Heart left ventricle (tissue), 16 donors: ENCODE measurements at regions not wholly inside any gene's neighbourhood (a gene's known extent, or its start where the extent isn't known, plus 50 kb on each side); places are given as distances from the start of the nearest gene placed in this dataset.

Experiments used
- ATAC-seq, 4 donors: fragments of 200-7000 bp; cut with Tn5 transposase; one replicate each; pipeline ENCODE4 v1.9.1; 2020 to 2022; ENCODE audit warnings: moderate library complexity in 4 of 4, mild to moderate bottlenecking in 3 of 4, moderate number of reproducible peaks in 1 of 4
- DNase-seq, 5 donors: peaks; one replicate each; pipeline ENCODE4 v3.0.0-alpha.2; 2020
- H3K27ac ChIP-seq, 12 donors: fragments of 200-600 bp; sonication (generic) in 4 of 12; one replicate each; pipeline versions ENCODE4 v1.5.0 to v1.8.0; 2016 to 2022; ENCODE audit warnings: mild to moderate bottlenecking in 2 of 12
- H3K27me3 ChIP-seq, 9 donors: fragments of 200-600 bp; sonication (generic) in 2 of 9; one replicate each; pipeline versions ENCODE4 v1.5.1 to v1.8.0; 2016 to 2022; ENCODE audit warnings: mild to moderate bottlenecking in 3 of 9
- H3K36me3 ChIP-seq, 9 donors: fragments of 200-600 bp; sonication (generic) in 2 of 9; one replicate each; pipeline versions ENCODE4 v1.5.0 to v1.8.0; 2018 to 2022; ENCODE audit warnings: mild to moderate bottlenecking in 2 of 9
- H3K4me1 ChIP-seq, 12 donors: fragments of 200-600 bp; sonication (generic) in 4 of 12; one replicate each; pipeline versions ENCODE4 v1.5.0 to v1.8.0; 2016 to 2022; ENCODE audit warnings: mild to moderate bottlenecking in 3 of 12
- H3K4me3 ChIP-seq, 12 donors: fragments of 200-600 bp; sonication (generic) in 4 of 12; one replicate each; pipeline versions ENCODE4 v1.5.0 to v1.8.0; 2017 to 2022; ENCODE audit warnings: mild to moderate bottlenecking in 9 of 12, moderate library complexity in 4 of 12
- H3K9me3 ChIP-seq, 12 donors: fragments of 200-600 bp; sonication (generic) in 4 of 12; one replicate each; pipeline versions ENCODE4 v1.5.0 to v1.8.0; 2016 to 2022; ENCODE audit warnings: mild to moderate bottlenecking in 1 of 12
- CTCF ChIP-seq, 12 donors: fragments of 200-600 bp; sonication (generic) in 4 of 12; IDR thresholded peaks; one replicate each; pipeline versions ENCODE4 v1.5.0 to v1.8.0; 2018 to 2022; ENCODE audit warnings: antibody characterized with exemption in 12 of 12, mild to moderate bottlenecking in 5 of 12
- POLR2A ChIP-seq, 2 donors: fragments of 450-650 bp; IDR thresholded peaks; one replicate each; pipeline ENCODE4 v1.6.1; 2017; ENCODE audit warnings: antibody characterized with exemption in 2 of 2, mild to moderate bottlenecking in 2 of 2, moderate library complexity in 2 of 2
- WGBS, 4 donors: extraction: QIAGEN DNeasy Blood & Tissue Kit in 2 of 4; methylation state at CpG; one replicate each; pipeline versions ENCODE4 v1.1.5 to v1.1.7; 2013 to 2018; 5-methylcytosine and 5-hydroxymethylcytosine counted together
- intact Hi-C, 10 donors: fragments of 100-400 bp; cut with DNase I; formaldehyde crosslinking; loops; one replicate each; pipeline versions ENCODE4 v1.11.1 to v1.14.2; 2022
- donor health status: ischemic (EF 13 %, LVEDD 7.1; RV severe dilation, severe dysfunction).
- donor health status: healthy with polysubstance abuse.
- donor health status: DM: no; HTN: yes; CAD: no.
- donor health status: DM: no; HTN: no; CAD: no.
- donor health status: ischemic (EF 25% LVEDD 6.9; RV normal size, moderate dysfunction).
- donor health status: ischemic (EF 25% LVEDD 5.7; RV mildly dilated, moderate dysfunction).
- donor health status: healthy.
- donor health status: DM: yes; HTN: yes; CAD: no.
- donor health status: ischemic (EF 35%, LVEDD 5.7; RV mildly dilated, moderate dysfunction).
- donor health status: nonischemic (EF 11% LVEDD 7.7; RV severe dilation, severe dysfunction).
- donor health status: DM: yes; HTN: yes; CAD: no.
- donor health status: PGD.
- donor health status: ischemic (EF 29% LVEDD 5.4; RV normal size, mild dysfunction).
- donor health status: nonischemic (EF 23%, LVEDD 6.1; RV moderate dilation, normal function).

- intact Hi-C loops, result no loop called here
- Histone ChIP-seq H3K4me1 (no peaks in the 10 kb centered on the region), H3K4me3 (no peak overlapping the region), H3K9me3 (peaks cover 0 to 3% (median 0%) of the 10 kb centered on the region in 12 donors), H3K27ac (no peak overlapping the region), H3K27me3 (peaks cover 0 to 7% (median 0%) of the 10 kb centered on the region in 9 donors), H3K36me3 (no peaks in the 10 kb centered on the region)
- DNase-seq, result no peak
- no peak for TF ChIP-seq CTCF (IDR thresholded peaks at IDR 0.05)
- no peak for TF ChIP-seq POLR2A (IDR thresholded peaks at IDR 0.05)
- ATAC-seq, result no peak
- 44 to 64% (median 45%) methylated on average over 2 of the region's 2 CpGs for WGBS, 4 donors
These were observed 247.8 kb upstream of the ZNF507 start for GRCh38 chr19:32097620-32098019.

- no peak for DNase-seq
- ATAC-seq, result no peak
- intact Hi-C loops, result no loop called here
- Histone ChIP-seq H3K4me1 (no peaks in the 10 kb centered on the region), H3K4me3 (no peak overlapping the region), H3K36me3 (no peaks in the 10 kb centered on the region), H3K9me3 (peaks cover 0 to 3% (median 0%) of the 10 kb centered on the region in 12 donors), H3K27me3 (peaks cover 0 to 13% (median 0%) of the 10 kb centered on the region in 9 donors), H3K27ac (no peak overlapping the region)
- WGBS, 4 donors, result 13 to 16% (median 14%) methylated on average over 6 of the region's 6 CpGs
- TF ChIP-seq POLR2A (IDR thresholded peaks at IDR 0.05) (no peak), CTCF (IDR thresholded peaks at IDR 0.05) (no peak)
These were observed 246.4 kb upstream of the ZNF507 start for GRCh38 chr19:32098968-32099367.

GRCh38 chr19:32101206-32101605, 244.2 kb upstream of the ZNF507 start:
- no peak overlapping the region for H3K4me3 ChIP-seq
- TF ChIP-seq POLR2A (IDR thresholded peaks at IDR 0.05), result no peak
- no peak for TF ChIP-seq CTCF (IDR thresholded peaks at IDR 0.05)
- DNase-seq, result no peak
- peaks cover 0 to 3% (median 0%) of the 10 kb centered on the region in 12 donors for H3K9me3 ChIP-seq
- WGBS, 4 donors, result 84 to 90% (median 87%) methylated on average over 1 of the region's 1 CpG
- ATAC-seq, result no peak
- no peak overlapping the region for H3K27ac ChIP-seq
- peaks cover 0 to 28% (median 3%) of the 10 kb centered on the region in 9 donors for H3K27me3 ChIP-seq
- no peaks in the 10 kb centered on the region for H3K4me1 ChIP-seq
- H3K36me3 ChIP-seq, result no peaks in the 10 kb centered on the region
- intact Hi-C loops, result no loop called here

GRCh38 chr19:32103541-32103940, 241.9 kb upstream of the ZNF507 start:
- Histone ChIP-seq H3K27me3 (peaks cover 0 to 42% (median 6%) of the 10 kb centered on the region in 9 donors), H3K4me1 (no peaks in the 10 kb centered on the region), H3K36me3 (no peaks in the 10 kb centered on the region), H3K4me3 (no peak overlapping the region), H3K9me3 (peaks cover 0 to 3% (median 0%) of the 10 kb centered on the region in 12 donors), H3K27ac (no peak overlapping the region)
- TF ChIP-seq CTCF (IDR thresholded peaks at IDR 0.05) (no peak), POLR2A (IDR thresholded peaks at IDR 0.05) (no peak)
- intact Hi-C loops, result no loop called here
- ATAC-seq (no peak), DNase-seq (no peak)
- 48 to 55% (median 54%) methylated on average over 11 of the region's 11 CpGs for WGBS, 4 donors
